A549 (cell line): ENCODE measurements at regions not wholly inside any gene's neighbourhood (a gene's known extent, or its start where the extent isn't known, plus 50 kb on each side); places are given as distances from the start of the nearest gene placed in this dataset.

Source experiments
- ATAC-seq, 2 experiments: fragments of 200-7000 bp in 1 of 2; fragments of >200 bp in 1 of 2; cut with Nextera tagmentation in 1 of 2; cut with Tn5 transposase in 1 of 2; 3 replicates each; pipeline versions ENCODE4 v1.8.0 to v1.9.1; 2018 to 2020; ENCODE audit warnings: mild to moderate bottlenecking in 1 of 2, moderate library complexity in 1 of 2
- CTCF ChIA-PET: fragments of 300-600 bp; sonication (Branson Sonifier 250); formaldehyde crosslinking; extraction: SDS; loops from one replicate; lab custom pipeline; 2021; ENCODE audit warnings: antibody characterized with exemption, inconsistent platforms; lab: Yijun Ruan, JAX
- POLR2A ChIA-PET: fragments of 350-600 bp; formaldehyde crosslinking; extraction: SDS; loops from one replicate; lab custom pipeline; 2021; ENCODE audit warnings: antibody characterized with exemption, inconsistent platforms; lab: Yijun Ruan, JAX
- DNase-seq, 2 experiments: peaks; one replicate each; pipeline versions ENCODE4 v3.0.0 to v3.0.0-alpha.2; 2011 to 2016; ENCODE audit warnings: low read depth in 1 of 2, low spot score in 1 of 2
- FAIRE-seq: peaks from 2 replicates; lab custom pipeline; 2011; peaks lifted over from hg19 to GRCh38; lab: Jason Lieb, UNC
- H3K27ac ChIP-seq, 2 experiments: fragments of >200 bp; sonication (Bioruptor Twin); formaldehyde crosslinking; 3 replicates each; pipeline ENCODE4 v1.5.1; 2016 to 2017
- H3K4me1 ChIP-seq: fragments of >200 bp; sonication (Bioruptor Twin); formaldehyde crosslinking; 3 replicates; pipeline ENCODE4 v1.6.1; 2016
- H3K4me2 ChIP-seq: fragments of >200 bp; sonication (Bioruptor Twin); formaldehyde crosslinking; 3 replicates; pipeline ENCODE4 v1.6.1; 2016
- H3K4me3 ChIP-seq: fragments of >200 bp; sonication (Bioruptor Twin); formaldehyde crosslinking; 3 replicates; pipeline ENCODE4 v1.5.1; 2016
- H3K9me3 ChIP-seq: fragments of >200 bp; sonication (Bioruptor Twin); formaldehyde crosslinking; 3 replicates; pipeline ENCODE4 v1.6.1; 2016
- CBX2 ChIP-seq: fragments of 200-600 bp; sonication (generic); IDR thresholded peaks from 2 replicates; pipeline ENCODE4 v1.6.1; 2016; ENCODE audit warnings: low read depth, mild to moderate bottlenecking, borderline replicate concordance
- CBX8 ChIP-seq: fragments of 200-600 bp; sonication (generic); IDR thresholded peaks from 2 replicates; pipeline ENCODE4 v1.6.1; 2016
- CEBPB ChIP-seq, 2 experiments: fragments of >200 bp in 1 of 2; sonication (Bioruptor Twin) in 1 of 2; formaldehyde crosslinking in 1 of 2; IDR thresholded peaks; 2 replicates each; pipeline ENCODE4 v1.6.1; 2012 to 2016
- FOSB ChIP-seq: fragments of 250-450 bp; sonication (Bioruptor Pico); IDR thresholded peaks from 2 replicates; pipeline ENCODE4 v1.5.0; 2020; ENCODE audit warnings: mild to moderate bottlenecking, moderate library complexity
- FOSL2 ChIP-seq, 2 experiments: fragments of 450-650 bp in 1 of 2; fragments of >200 bp in 1 of 2; sonication (Bioruptor Twin) in 1 of 2; formaldehyde crosslinking; IDR thresholded peaks; 2 replicates each; pipeline versions ENCODE4 v1.5.0 to v1.6.1; 2016 to 2020; ENCODE audit warnings: mild to moderate bottlenecking in 1 of 2, moderate library complexity in 1 of 2
- FOXS1 ChIP-seq: fragments of 250-450 bp; sonication (Bioruptor Pico); IDR thresholded peaks from 2 replicates; pipeline ENCODE4 v1.5.0; 2020; ENCODE audit warnings: mild to moderate bottlenecking, moderate library complexity
- GATA3 ChIP-seq: IDR thresholded peaks from 2 replicates; pipeline ENCODE4 v1.6.1; 2012; ENCODE audit warnings: borderline replicate concordance
- HEYL ChIP-seq: fragments of 250-450 bp; sonication (Bioruptor Pico); IDR thresholded peaks from 2 replicates; pipeline ENCODE4 v1.8.0; 2021; ENCODE audit warnings: mild to moderate bottlenecking, moderate library complexity
- HMGXB4 ChIP-seq: fragments of 250-450 bp; sonication (Bioruptor Pico); IDR thresholded peaks from 2 replicates; pipeline ENCODE4 v1.5.0; 2021; ENCODE audit warnings: mild to moderate bottlenecking, moderate library complexity, borderline replicate concordance
- HOXA7 ChIP-seq: fragments of 250-450 bp; sonication (Bioruptor Pico); IDR thresholded peaks from 2 replicates; pipeline ENCODE4 v1.5.0; 2020; ENCODE audit warnings: mild to moderate bottlenecking, moderate library complexity
- KDM5A ChIP-seq: fragments of 200-600 bp; sonication (generic); IDR thresholded peaks from 2 replicates; pipeline ENCODE4 v1.6.1; 2016; ENCODE audit warnings: antibody characterized with exemption, mild to moderate bottlenecking
- PHF8 ChIP-seq: fragments of 200-600 bp; sonication (generic); IDR thresholded peaks from 2 replicates; pipeline ENCODE4 v1.6.1; 2016; ENCODE audit warnings: low read depth, mild to moderate bottlenecking, antibody characterized with exemption, moderate library complexity, borderline replicate concordance
- POLR2AphosphoS2 ChIP-seq: conservative IDR thresholded peaks from 2 replicates; pipeline ENCODE4 v1.6.1; 2012; ENCODE audit warnings: low read length, improper control_type of control experiment, inconsistent platforms
- REST ChIP-seq: fragments of 200-600 bp; sonication (generic); IDR thresholded peaks from 2 replicates; pipeline ENCODE4 v1.6.1; 2016; ENCODE audit warnings: antibody characterized with exemption, mild to moderate bottlenecking, moderate library complexity
- SMC3 ChIP-seq: fragments of >200 bp; sonication (Bioruptor Twin); formaldehyde crosslinking; IDR thresholded peaks from 3 replicates; pipeline ENCODE4 v1.6.1; 2018; ENCODE audit warnings: inconsistent platforms
- TFCP2L1 ChIP-seq: fragments of 250-450 bp; sonication (Bioruptor Pico); IDR thresholded peaks from 2 replicates; pipeline ENCODE4 v1.5.0; 2021; ENCODE audit warnings: mild to moderate bottlenecking
- TP53 ChIP-seq: fragments of 250-450 bp; sonication (Bioruptor Pico); IDR thresholded peaks from 2 replicates; pipeline ENCODE4 v1.5.0; 2021; ENCODE audit warnings: mild to moderate bottlenecking, moderate library complexity
- ZNF302 ChIP-seq: fragments of 250-450 bp; sonication (Bioruptor Pico); IDR thresholded peaks from 2 replicates; pipeline ENCODE4 v1.9.0; 2021; ENCODE audit warnings: inconsistent platforms, mild to moderate bottlenecking, moderate library complexity
- WGBS: methylation state at CpG from one replicate; pipeline ENCODE4 v1.1.6; 2017; ENCODE audit errors: missing lambda C conversion rate; 5-methylcytosine and 5-hydroxymethylcytosine counted together
- TF ChIP-seq, protein P1 (sequence below): IDR thresholded peaks from 2 replicates; pipeline ENCODE4 v1.6.1; 2012
- TF ChIP-seq, protein P2 (sequence below): fragments of 150-350 bp; IDR thresholded peaks from 2 replicates; pipeline ENCODE4 v1.6.1; 2014; ENCODE audit warnings: low read depth, mild to moderate bottlenecking, low read length
- TF ChIP-seq, protein P3 (sequence below): IDR thresholded peaks from 2 replicates; pipeline ENCODE4 v1.6.1; 2012; ENCODE audit warnings: low read depth, borderline replicate concordance

GRCh38 chr1:91176250-91176649 is 154.4 kb upstream of the ZNF644 start (continued):
- no peak for TF ChIP-seq TP53 (CRISPR knock-in tag)
- TF ChIP-seq, protein P1, sequence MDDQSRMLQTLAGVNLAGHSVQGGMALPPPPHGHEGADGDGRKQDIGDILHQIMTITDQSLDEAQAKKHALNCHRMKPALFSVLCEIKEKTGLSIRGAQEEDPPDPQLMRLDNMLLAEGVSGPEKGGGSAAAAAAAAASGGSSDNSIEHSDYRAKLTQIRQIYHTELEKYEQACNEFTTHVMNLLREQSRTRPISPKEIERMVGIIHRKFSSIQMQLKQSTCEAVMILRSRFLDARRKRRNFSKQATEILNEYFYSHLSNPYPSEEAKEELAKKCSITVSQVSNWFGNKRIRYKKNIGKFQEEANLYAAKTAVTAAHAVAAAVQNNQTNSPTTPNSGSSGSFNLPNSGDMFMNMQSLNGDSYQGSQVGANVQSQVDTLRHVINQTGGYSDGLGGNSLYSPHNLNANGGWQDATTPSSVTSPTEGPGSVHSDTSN, result no peak
- TF ChIP-seq, all 56 proteins: peak for 0

- WGBS, result 5% methylated on average over 3 of the region's 3 CpGs
Observed at GRCh38 chr1:91174734-91175133, 152.9 kb upstream of the ZNF644 start.

GRCh38 chr1:91173346-91173890 is 151.6 kb upstream of the ZNF644 start:
- no peaks in the 10 kb centered on the region for H3K4me1 ChIP-seq
- FAIRE-seq (no peak), DNase-seq (no peak), ATAC-seq (no peak)
- POLR2A ChIA-PET, result no interaction called here
- TF ChIP-seq POLR2AphosphoS2 (no peak), FOXS1 (no peak), REST (no peak), HEYL (CRISPR knock-in tag) (no peak)
- CTCF ChIA-PET, result interaction anchor here (1.1 to 3.8 kb wide), 2 partner anchors 8 to 71 kb away, joined by 3 to 29 read pairs; no protein-coding TSS in a partner anchor
- no peak overlapping the region for H3K4me2 ChIP-seq
- WGBS, result 45% methylated on average over 8 of the region's 9 CpGs
- no peaks in the 10 kb centered on the region for H3K9me3 ChIP-seq
- no peak overlapping the region for H3K4me3 ChIP-seq
- no peak overlapping the region for H3K27ac ChIP-seq

More at GRCh38 chr1:91174734-91175133, 152.9 kb upstream of the ZNF644 start:
- H3K4me1 ChIP-seq, result no peaks in the 10 kb centered on the region
- CTCF ChIA-PET, result interaction anchor here (3.8 kb wide), 1 partner anchor 9 kb away, joined by 29 read pairs; no protein-coding TSS in a partner anchor
- TF ChIP-seq CEBPB (IDR thresholded peaks at IDR 0.05), result no peak
- TF ChIP-seq, all 56 proteins: peak for 0
- Histone ChIP-seq H3K4me2 (no peak overlapping the region), H3K4me3 (no peak overlapping the region), H3K9me3 (no peaks in the 10 kb centered on the region), H3K27ac (no peak overlapping the region)
- ATAC-seq (no peak), FAIRE-seq (no peak), DNase-seq (no peak)
- POLR2A ChIA-PET, result no interaction called here

- ATAC-seq (no peak), DNase-seq (no peak), FAIRE-seq (no peak)
- CTCF ChIA-PET, result no interaction called here
- H3K27ac ChIP-seq, result no peak overlapping the region
- H3K4me3 ChIP-seq, result no peak overlapping the region
- 6% methylated on average over 2 of the region's 2 CpGs for WGBS
- no peaks in the 10 kb centered on the region for H3K4me1 ChIP-seq
- no peaks in the 10 kb centered on the region for H3K9me3 ChIP-seq
- POLR2A ChIA-PET, result no interaction called here
- H3K4me2 ChIP-seq, result no peak overlapping the region
- TF ChIP-seq KDM5A, result no peak
- TF ChIP-seq TFCP2L1 (CRISPR knock-in tag), result no peak
- TF ChIP-seq HOXA7, result no peak
- no peak for TF ChIP-seq FOXS1
- TF ChIP-seq, protein P2, sequence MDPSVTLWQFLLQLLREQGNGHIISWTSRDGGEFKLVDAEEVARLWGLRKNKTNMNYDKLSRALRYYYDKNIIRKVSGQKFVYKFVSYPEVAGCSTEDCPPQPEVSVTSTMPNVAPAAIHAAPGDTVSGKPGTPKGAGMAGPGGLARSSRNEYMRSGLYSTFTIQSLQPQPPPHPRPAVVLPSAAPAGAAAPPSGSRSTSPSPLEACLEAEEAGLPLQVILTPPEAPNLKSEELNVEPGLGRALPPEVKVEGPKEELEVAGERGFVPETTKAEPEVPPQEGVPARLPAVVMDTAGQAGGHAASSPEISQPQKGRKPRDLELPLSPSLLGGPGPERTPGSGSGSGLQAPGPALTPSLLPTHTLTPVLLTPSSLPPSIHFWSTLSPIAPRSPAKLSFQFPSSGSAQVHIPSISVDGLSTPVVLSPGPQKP, result no peak
- no peak for TF ChIP-seq FOSB (CRISPR knock-in tag)
- no peak for TF ChIP-seq HMGXB4 (CRISPR knock-in tag)
- no peak for TF ChIP-seq POLR2AphosphoS2
- no peak for TF ChIP-seq PHF8
- TF ChIP-seq SMC3, result no peak
- TF ChIP-seq, protein P3, sequence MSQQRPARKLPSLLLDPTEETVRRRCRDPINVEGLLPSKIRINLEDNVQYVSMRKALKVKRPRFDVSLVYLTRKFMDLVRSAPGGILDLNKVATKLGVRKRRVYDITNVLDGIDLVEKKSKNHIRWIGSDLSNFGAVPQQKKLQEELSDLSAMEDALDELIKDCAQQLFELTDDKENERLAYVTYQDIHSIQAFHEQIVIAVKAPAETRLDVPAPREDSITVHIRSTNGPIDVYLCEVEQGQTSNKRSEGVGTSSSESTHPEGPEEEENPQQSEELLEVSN, result no peak
- TF ChIP-seq CBX2, result no peak
- TF ChIP-seq FOSL2 (IDR thresholded peaks at IDR 0.05), result no peak
- no peak for TF ChIP-seq FOSL2 (CRISPR knock-in tag; IDR thresholded peaks at IDR 0.05)
- TF ChIP-seq GATA3, result no peak
- TF ChIP-seq ZNF302 (CRISPR knock-in tag), result no peak
- no peak for TF ChIP-seq CBX8
- TF ChIP-seq, protein P1, result no peak
Observed at GRCh38 chr1:91172541-91172940, 150.7 kb upstream of the ZNF644 start.
